Pancreas (tissue), 10 donors: ENCODE measurements at regions not wholly inside any gene's neighbourhood (a gene's known extent, or its start where the extent isn't known, plus 50 kb on each side); places are given as distances from the start of the nearest gene placed in this dataset.

Source experiments
- ATAC-seq, 4 donors: fragments of 200-7000 bp; cut with Tn5 transposase; one replicate each; pipeline versions ENCODE4 v1.8.0 to v1.9.1; 2020; ENCODE audit warnings: mild to moderate bottlenecking in 4 of 4, moderate library complexity in 4 of 4
- DNase-seq, 6 donors: peaks; one replicate each; pipeline ENCODE4 v3.0.0-alpha.2; 2020
- FAIRE-seq: peaks from 2 replicates; lab custom pipeline; 2012; peaks lifted over from hg19 to GRCh38; lab: Jason Lieb, UNC
- H3K27ac ChIP-seq, 4 donors: fragments of 200-600 bp; sonication (generic); 1 replicate in 3 of 4; 2 replicates in 1 of 4; pipeline versions ENCODE4 v1.5.0 to v1.8.0; 2020
- H3K27me3 ChIP-seq, 4 donors: fragments of 200-600 bp; one replicate each; pipeline ENCODE4 v1.8.0; 2021
- H3K36me3 ChIP-seq, 3 donors: fragments of 200-600 bp; sonication (generic) in 1 of 3; one replicate each; pipeline versions ENCODE4 v1.5.0 to v1.8.0; 2020 to 2021
- H3K4me1 ChIP-seq, 3 donors: fragments of 200-600 bp; one replicate each; pipeline ENCODE4 v1.8.0; 2021
- H3K4me3 ChIP-seq, 4 donors: fragments of 200-600 bp; sonication (generic) in 2 of 4; one replicate each; pipeline versions ENCODE4 v1.5.0 to v1.8.0; 2020 to 2021
- H3K9me3 ChIP-seq, 4 donors: fragments of 200-600 bp; one replicate each; pipeline ENCODE4 v1.8.0; 2021
- WGBS, 2 donors: extraction: QIAGEN DNeasy Blood & Tissue Kit; methylation state at CpG; one replicate each; pipeline ENCODE4 v1.1.7; 2013; 5-methylcytosine and 5-hydroxymethylcytosine counted together
- intact Hi-C, 3 donors: fragments of 100-400 bp; cut with DNase I; formaldehyde crosslinking; loops; one replicate each; pipeline versions ENCODE4 v1.11.1 to v1.14.2; 2022
- TF ChIP-seq, protein P1 (sequence below), 4 donors: fragments of 200-600 bp; sonication (generic) in 3 of 4; IDR thresholded peaks; one replicate each; pipeline versions ENCODE4 v1.5.0 to v1.8.0; 2021; ENCODE audit warnings: antibody characterized with exemption in 4 of 4
- donor health status: healthy with polysubstance abuse.
- donor health status: DM: no; HTN: no; CAD: no; lungs with moderate emphysema.
- donor health status: DM: no; HTN: no; CAD: no.
- donor health status: control.
- donor health status: control.
- donor health status: Bipolar disorder and iron deficiency.
- donor health status: DM: yes; HTN: yes; CAD: no.
- donor health status: DM: no; HTN: no; CAD: no.
- donor health status: DM: no; HTN: no; CAD: no.
- donor health status: DM: yes; HTN: yes; CAD: no.

- H3K27ac ChIP-seq = no peak overlapping the region
- no peak for FAIRE-seq
- intact Hi-C loops = loop anchor here in 1 of 3 donors (10.0 kb wide), 1 partner anchor 86 kb away; no protein-coding TSS in a partner anchor
- TF ChIP-seq, protein P1, sequence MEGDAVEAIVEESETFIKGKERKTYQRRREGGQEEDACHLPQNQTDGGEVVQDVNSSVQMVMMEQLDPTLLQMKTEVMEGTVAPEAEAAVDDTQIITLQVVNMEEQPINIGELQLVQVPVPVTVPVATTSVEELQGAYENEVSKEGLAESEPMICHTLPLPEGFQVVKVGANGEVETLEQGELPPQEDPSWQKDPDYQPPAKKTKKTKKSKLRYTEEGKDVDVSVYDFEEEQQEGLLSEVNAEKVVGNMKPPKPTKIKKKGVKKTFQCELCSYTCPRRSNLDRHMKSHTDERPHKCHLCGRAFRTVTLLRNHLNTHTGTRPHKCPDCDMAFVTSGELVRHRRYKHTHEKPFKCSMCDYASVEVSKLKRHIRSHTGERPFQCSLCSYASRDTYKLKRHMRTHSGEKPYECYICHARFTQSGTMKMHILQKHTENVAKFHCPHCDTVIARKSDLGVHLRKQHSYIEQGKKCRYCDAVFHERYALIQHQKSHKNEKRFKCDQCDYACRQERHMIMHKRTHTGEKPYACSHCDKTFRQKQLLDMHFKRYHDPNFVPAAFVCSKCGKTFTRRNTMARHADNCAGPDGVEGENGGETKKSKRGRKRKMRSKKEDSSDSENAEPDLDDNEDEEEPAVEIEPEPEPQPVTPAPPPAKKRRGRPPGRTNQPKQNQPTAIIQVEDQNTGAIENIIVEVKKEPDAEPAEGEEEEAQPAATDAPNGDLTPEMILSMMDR (IDR thresholded peaks at IDR 0.05) = no peak
- no peaks in the 10 kb centered on the region for H3K4me1 ChIP-seq
- no peaks in the 10 kb centered on the region for H3K36me3 ChIP-seq
- H3K27me3 ChIP-seq = no peaks in the 10 kb centered on the region
- no peak for ATAC-seq
- peak in 2 of 6 donors; percentile 23 to 27 for DNase-seq
- H3K9me3 ChIP-seq = no peaks in the 10 kb centered on the region
- WGBS, 2 donors = 53 to 56% methylated on average over 11 of the region's 11 CpGs
- H3K4me3 ChIP-seq = no peak overlapping the region
Measured at GRCh38 chr22:49620666-49621065, 207.0 kb downstream of the BRD1 start.

GRCh38 chr22:49620003-49620556 lies 207.6 kb downstream of the BRD1 start:
- Histone ChIP-seq H3K27me3 (no peaks in the 10 kb centered on the region), H3K9me3 (no peaks in the 10 kb centered on the region), H3K4me1 (no peaks in the 10 kb centered on the region), H3K27ac (no peak overlapping the region), H3K4me3 (no peak overlapping the region), H3K36me3 (no peaks in the 10 kb centered on the region)
- DNase-seq (peak in 1 of 6 donors; percentile 20), ATAC-seq (no peak), FAIRE-seq (no peak)
- TF ChIP-seq, protein P1 (IDR thresholded peaks at IDR 0.05) = no peak
- intact Hi-C loops = loop anchor here in 1 of 3 donors (10.0 kb wide), 1 partner anchor 85 kb away; no protein-coding TSS in a partner anchor
- 36 to 48% methylated on average over 19 of the region's 19 CpGs for WGBS, 2 donors

- no peaks in the 10 kb centered on the region for H3K27me3 ChIP-seq
- FAIRE-seq = no peak
Measured at GRCh38 chr22:49619301-49619700, 208.4 kb downstream of the BRD1 start.

GRCh38 chr22:49618677-49618953 lies 209.1 kb downstream of the BRD1 start:
- Histone ChIP-seq H3K27ac (no peak overlapping the region), H3K27me3 (no peaks in the 10 kb centered on the region), H3K4me3 (no peak overlapping the region), H3K36me3 (no peaks in the 10 kb centered on the region), H3K4me1 (no peaks in the 10 kb centered on the region), H3K9me3 (no peaks in the 10 kb centered on the region)
- intact Hi-C loops = no loop called here
- FAIRE-seq = no peak
- DNase-seq = peak in 1 of 6 donors; percentile 39
- no peak for ATAC-seq
- TF ChIP-seq, protein P1 (IDR thresholded peaks at IDR 0.05) = no peak
- 38 to 40% methylated on average over 8 of the region's 8 CpGs for WGBS, 2 donors

More at GRCh38 chr22:49619301-49619700, 208.4 kb downstream of the BRD1 start:
- peak in 2 of 6 donors; percentile 25 to 52 for DNase-seq
- Histone ChIP-seq H3K4me3 (no peak overlapping the region), H3K36me3 (no peaks in the 10 kb centered on the region), H3K27ac (no peak overlapping the region), H3K9me3 (no peaks in the 10 kb centered on the region), H3K4me1 (no peaks in the 10 kb centered on the region)
- 51 to 62% methylated on average over 13 of the region's 13 CpGs for WGBS, 2 donors
- TF ChIP-seq, protein P1 (IDR thresholded peaks at IDR 0.05) = no peak
- intact Hi-C loops = no loop called here
- no peak for ATAC-seq

- no peak for FAIRE-seq
- ATAC-seq = no peak
- TF ChIP-seq, protein P1 (IDR thresholded peaks at IDR 0.05) = no peak
- Histone ChIP-seq H3K27ac (no peak overlapping the region), H3K9me3 (no peaks in the 10 kb centered on the region), H3K27me3 (no peaks in the 10 kb centered on the region), H3K4me1 (no peaks in the 10 kb centered on the region), H3K4me3 (no peak overlapping the region), H3K36me3 (no peaks in the 10 kb centered on the region)
- peak in 2 of 6 donors; percentile 35 to 44 for DNase-seq
- WGBS, 2 donors = 36 to 43% methylated on average over 23 of the region's 23 CpGs
- intact Hi-C loops = no loop called here
Measured at GRCh38 chr22:49617866-49618676, 209.6 kb downstream of the BRD1 start.
